OCI-LY7 (cell line): ENCODE measurements at regions not wholly inside any gene's neighbourhood (a gene's known extent, or its start where the extent isn't known, plus 50 kb on each side); places are given as distances from the start of the nearest gene placed in this dataset.

ENCODE experiments used
- BruUV-seq: library from RNA; stranded (reverse); fragments of 400-500 nt; replicated peaks from 2 replicates; lab custom pipeline; 2021; lab: Mats Ljungman, UMichigan
- CTCF ChIA-PET: fragments of 300-600 bp; sonication (Branson Sonifier 250); formaldehyde crosslinking; loops from one replicate; lab custom pipeline; 2022; ENCODE audit warnings: antibody characterized with exemption; ENCODE audit not compliant: unreplicated experiment; lab: Charles Lee
- POLR2A ChIA-PET: fragments of 300-600 bp; sonication (Branson Sonifier 250); formaldehyde crosslinking; loops from one replicate; lab custom pipeline; 2022; ENCODE audit warnings: antibody characterized with exemption; lab: Charles Lee
- DNase-seq: peaks from one replicate; pipeline ENCODE4 v3.0.0-alpha.2; 2015; ENCODE audit warnings: low spot score
- H2AFZ ChIP-seq: fragments of 200-600 bp; sonication (generic), shearing (Covaris generic); 2 replicates; pipeline ENCODE4 v1.6.1; 2014; ENCODE audit warnings: mild to moderate bottlenecking, antibody characterized with exemption, low read length, moderate library complexity
- H3K27ac ChIP-seq: fragments of 200-600 bp; sonication (generic); 2 replicates; pipeline ENCODE4 v1.5.1; 2014; ENCODE audit warnings: mixed run types, low read depth, mild to moderate bottlenecking, moderate library complexity, low read length, inconsistent platforms; ENCODE audit not compliant: poor library complexity, severe bottlenecking
- H3K36me3 ChIP-seq: fragments of 200-600 bp; sonication (generic); 2 replicates; pipeline ENCODE4 v1.6.1; 2014; ENCODE audit warnings: mild to moderate bottlenecking, antibody characterized with exemption, low read length, moderate library complexity, mixed read lengths; ENCODE audit not compliant: insufficient read depth
- H3K4me1 ChIP-seq: fragments of 200-600 bp; sonication (generic); 2 replicates; pipeline ENCODE4 v1.5.1; 2014; ENCODE audit warnings: mild to moderate bottlenecking, low read length; ENCODE audit not compliant: insufficient read depth, poor library complexity, severe bottlenecking
- H3K4me2 ChIP-seq: fragments of 200-600 bp; sonication (generic); 2 replicates; pipeline ENCODE4 v1.6.1; 2014; ENCODE audit warnings: mild to moderate bottlenecking, low read length
- H3K4me3 ChIP-seq: fragments of 200-600 bp; sonication (generic); 2 replicates; pipeline ENCODE4 v1.5.1; 2014; ENCODE audit warnings: mild to moderate bottlenecking, low read depth, low read length; ENCODE audit not compliant: poor library complexity, severe bottlenecking
- H3K79me2 ChIP-seq: fragments of 200-600 bp; sonication (generic); 2 replicates; pipeline ENCODE4 v1.6.1; 2016; ENCODE audit warnings: low read depth, mild to moderate bottlenecking, low read length, moderate library complexity, mixed read lengths; ENCODE audit not compliant: insufficient read depth
- H3K9me2 ChIP-seq: fragments of 200-600 bp; sonication (generic); 2 replicates; pipeline ENCODE4 v1.6.1; 2016; ENCODE audit warnings: mild to moderate bottlenecking, low read length, mixed read lengths; ENCODE audit not compliant: insufficient read depth
- H3K9me3 ChIP-seq: fragments of 200-600 bp; sonication (generic); 2 replicates; pipeline ENCODE4 v1.6.1; 2014; ENCODE audit warnings: mild to moderate bottlenecking, mixed run types, low read length, mixed read lengths
- H4K20me1 ChIP-seq: fragments of 200-600 bp; sonication (generic); 2 replicates; pipeline ENCODE4 v1.6.1; 2014; ENCODE audit warnings: mild to moderate bottlenecking, antibody characterized with exemption, low read length, moderate library complexity, mixed read lengths; ENCODE audit not compliant: insufficient read depth
- CTCF ChIP-seq: fragments of 200-600 bp; sonication (generic); conservative IDR thresholded peaks from 2 replicates; pipeline ENCODE4 v1.5.1; 2014; ENCODE audit warnings: mild to moderate bottlenecking, antibody characterized with exemption, low read length, moderate library complexity, mixed read lengths
- EZH2phosphoT487 ChIP-seq: fragments of 200-600 bp; sonication (generic); IDR thresholded peaks from 2 replicates; pipeline ENCODE4 v1.6.1; 2018; ENCODE audit warnings: low read depth, borderline replicate concordance, mild to moderate bottlenecking, mixed run types, antibody characterized with exemption, low read length, moderate library complexity, mixed read lengths
- intact Hi-C: fragments of 100-400 bp; cut with micrococcal nuclease; formaldehyde crosslinking; loops from one replicate; pipeline ENCODE4 v1.10.0; 2022; ENCODE audit not compliant: unreplicated experiment

- Histone ChIP-seq H3K79me2 (no peaks in the 10 kb centered on the region; the same call in 1 of the 2 replicates), H3K4me2 (peak overlapping the region; percentile 60), H3K4me3 (peak overlapping the region; percentile 1), H3K9me3 (no peaks in the 10 kb centered on the region), H2AFZ (peak overlapping the region; percentile 57; the same call in 1 of the 2 replicates), H3K27ac (peak overlapping the region; percentile 95), H4K20me1 (no peaks in the 10 kb centered on the region), H3K4me1 (peaks cover 98% of the 10 kb centered on the region), H3K9me2 (no peaks in the 10 kb centered on the region), H3K36me3 (no peaks in the 10 kb centered on the region)
- ChIA-PET POLR2A (interaction anchor here (0.7 to 3.2 kb wide), 5 partner anchors 9 to 23 kb away, joined by 3 to 20 read pairs (median 4); no protein-coding TSS in a partner anchor), CTCF (interaction anchor here (2.2 kb wide), 1 partner anchor 10 kb away, joined by 10 read pairs; no protein-coding TSS in a partner anchor)
- TF ChIP-seq EZH2phosphoT487 = no peak
- no peak for TF ChIP-seq CTCF
- BruUV-seq = no TSS peak
- intact Hi-C loops = loop anchor here (10.0 kb wide), 1 partner anchor 898 kb away; no protein-coding TSS in a partner anchor
- DNase-seq = peak; percentile 74
Measured at GRCh38 chr1:9422911-9423505, 116.3 kb upstream of the SLC25A33 start.

- Histone ChIP-seq H2AFZ (no peak overlapping the region), H4K20me1 (no peaks in the 10 kb centered on the region), H3K4me1 (peaks cover 94% of the 10 kb centered on the region), H3K9me2 (no peaks in the 10 kb centered on the region), H3K36me3 (no peaks in the 10 kb centered on the region), H3K79me2 (no peaks in the 10 kb centered on the region; the same call in 1 of the 2 replicates), H3K27ac (peak overlapping the region; percentile 95), H3K4me2 (peak overlapping the region; percentile 84), H3K9me3 (no peaks in the 10 kb centered on the region), H3K4me3 (no peak overlapping the region)
- CTCF ChIA-PET = interaction anchor here (0.9 to 2.2 kb wide), 2 partner anchors 11 to 24 kb away, joined by 5 to 10 read pairs; no protein-coding TSS in a partner anchor
- TF ChIP-seq EZH2phosphoT487 = no peak
- TF ChIP-seq CTCF = no peak
- DNase-seq = no peak
- no TSS peak for BruUV-seq
- intact Hi-C loops = loop anchor here (10.0 kb wide), 1 partner anchor 899 kb away; no protein-coding TSS in a partner anchor
- POLR2A ChIA-PET = interaction anchor here (3.2 kb wide), 2 partner anchors 11 to 14 kb away, joined by 19 to 20 read pairs; no protein-coding TSS in a partner anchor
Measured at GRCh38 chr1:9424261-9424660, 115.0 kb upstream of the SLC25A33 start.
